AG04449 (cell line): ENCODE measurements at regions not wholly inside any gene's neighbourhood (a gene's known extent, or its start where the extent isn't known, plus 50 kb on each side); places are given as distances from the start of the nearest gene placed in this dataset.

Experiments used
- CTCF ChIA-PET: fragments of 350-600 bp; formaldehyde crosslinking; extraction: SDS; loops from one replicate; lab custom pipeline; 2021; ENCODE audit warnings: antibody characterized with exemption; lab: Yijun Ruan, JAX
- POLR2A ChIA-PET: fragments of 400-600, 350-600 bp; formaldehyde crosslinking; extraction: SDS; loops from one replicate; lab custom pipeline; 2020; ENCODE audit warnings: antibody characterized with exemption, inconsistent platforms; lab: Yijun Ruan, JAX
- DNase-seq: peaks from one replicate; pipeline ENCODE4 v3.0.0-alpha.2; 2010; ENCODE audit warnings: low read depth, low spot score
- H3K4me3 ChIP-seq: 2 replicates; pipeline ENCODE4 v1.5.1; 2011; ENCODE audit warnings: low read depth, mild to moderate bottlenecking, control low read depth, low read length
- CTCF ChIP-seq: IDR thresholded peaks from one replicate; pipeline ENCODE4 v1.5.1; 2011; ENCODE audit warnings: mild to moderate bottlenecking, moderate library complexity, low read length, control low read depth, inconsistent platforms; ENCODE audit not compliant: insufficient read depth; ENCODE audit errors: missing control alignments

- POLR2A ChIA-PET: no interaction called here
- H3K4me3 ChIP-seq: no peak overlapping the region
- CTCF ChIA-PET: interaction anchor here (1.4 to 7.5 kb wide), 3 partner anchors 12 to 224 kb away, joined by 3 to 46 read pairs (median 32); no protein-coding TSS in a partner anchor
- no peak for DNase-seq
- TF ChIP-seq CTCF: no peak
Observed at GRCh38 chr20:40738976-40739375, 49.9 kb upstream of the MAFB start.

- no peak for DNase-seq
- H3K4me3 ChIP-seq: no peak overlapping the region
- CTCF ChIA-PET: interaction anchor here (0.8 to 7.5 kb wide), 5 partner anchors 11 to 223 kb away, joined by 3 to 46 read pairs (median 3); no protein-coding TSS in a partner anchor
- no peak for TF ChIP-seq CTCF
- POLR2A ChIA-PET: no interaction called here
Observed at GRCh38 chr20:40739841-40740240, 50.8 kb upstream of the MAFB start.

- DNase-seq: no peak
- ChIA-PET CTCF (interaction anchor here (0.7 to 7.5 kb wide), 10 partner anchors 9 to 227 kb away, joined by 3 to 46 read pairs (median 4); no protein-coding TSS in a partner anchor), POLR2A (no interaction called here)
- H3K4me3 ChIP-seq: no peak overlapping the region
- peak; percentile 63 for TF ChIP-seq CTCF
Observed at GRCh38 chr20:40741507-40742106, 52.6 kb upstream of the MAFB start.

GRCh38 chr20:40743141-40743775 lies 54.2 kb upstream of the MAFB start:
- TF ChIP-seq CTCF: no peak
- no peak overlapping the region for H3K4me3 ChIP-seq
- DNase-seq: no peak
- POLR2A ChIA-PET: no interaction called here
- CTCF ChIA-PET: interaction anchor here (1.0 to 7.5 kb wide), 3 partner anchors 8 to 220 kb away, joined by 5 to 46 read pairs (median 32); no protein-coding TSS in a partner anchor

- TF ChIP-seq CTCF: no peak
- POLR2A ChIA-PET: no interaction called here
Observed at GRCh38 chr20:40744072-40744817, 55.2 kb upstream of the MAFB start.

GRCh38 chr20:40744818-40745175 lies 55.8 kb upstream of the MAFB start:
- ChIA-PET POLR2A (no interaction called here), CTCF (interaction anchor here (7.5 kb wide), 1 partner anchor 218 kb away, joined by 46 read pairs; no protein-coding TSS in a partner anchor)
- no peak for TF ChIP-seq CTCF
- H3K4me3 ChIP-seq: no peak overlapping the region
- no peak for DNase-seq

More at GRCh38 chr20:40744072-40744817, 55.2 kb upstream of the MAFB start:
- no peak for DNase-seq
- CTCF ChIA-PET: interaction anchor here (1.0 to 7.5 kb wide), 3 partner anchors 7 to 219 kb away, joined by 5 to 46 read pairs (median 32); no protein-coding TSS in a partner anchor
- H3K4me3 ChIP-seq: no peak overlapping the region
